BE2C (cell line): ENCODE measurements at regions not wholly inside any gene's neighbourhood (a gene's known extent, or its start where the extent isn't known, plus 50 kb on each side); places are given as distances from the start of the nearest gene placed in this dataset.

Experiments
- DNase-seq: peaks from one replicate; pipeline ENCODE4 v3.0.0-alpha.2; 2020
- H3K27me3 ChIP-seq: fragments of 250-450 bp; sonication (Bioruptor Pico); 2 replicates; pipeline ENCODE4 v1.5.1; 2020; ENCODE audit warnings: mild to moderate bottlenecking
- H3K36me3 ChIP-seq: fragments of 250-450 bp; sonication (Bioruptor Pico); 2 replicates; pipeline ENCODE4 v1.5.1; 2020; ENCODE audit warnings: mild to moderate bottlenecking
- H3K4me1 ChIP-seq: fragments of 250-450 bp; sonication (Bioruptor Pico); 2 replicates; pipeline ENCODE4 v1.5.1; 2020
- H3K4me3 ChIP-seq: 2 replicates; pipeline ENCODE4 v1.5.1; 2011; ENCODE audit warnings: low read depth, low read length
- H3K9me3 ChIP-seq: fragments of 250-450 bp; sonication (Bioruptor Pico); 2 replicates; pipeline ENCODE4 v1.5.1; 2020
- CTCF ChIP-seq: IDR thresholded peaks from 2 replicates; pipeline ENCODE4 v1.5.1; 2012; ENCODE audit warnings: mild to moderate bottlenecking, low read depth, low read length

GRCh38 chr13:31905961-31906360 lies 125.6 kb upstream of the FRY start:
- Histone ChIP-seq H3K36me3 (no peaks in the 10 kb centered on the region), H3K4me1 (peaks cover 15% of the 10 kb centered on the region), H3K9me3 (no peaks in the 10 kb centered on the region), H3K4me3 (no peak overlapping the region), H3K27me3 (no peaks in the 10 kb centered on the region)
- no peak for DNase-seq
- no peak for TF ChIP-seq CTCF

GRCh38 chr13:31908696-31909411 lies 122.7 kb upstream of the FRY start:
- Histone ChIP-seq H3K36me3 (no peaks in the 10 kb centered on the region), H3K9me3 (no peaks in the 10 kb centered on the region), H3K4me1 (peaks cover 33% of the 10 kb centered on the region), H3K4me3 (no peak overlapping the region), H3K27me3 (no peaks in the 10 kb centered on the region)
- no peak for DNase-seq
- no peak for TF ChIP-seq CTCF

- DNase-seq = peak; percentile 69
- peak; percentile 91 for TF ChIP-seq CTCF
- no peaks in the 10 kb centered on the region for H3K9me3 ChIP-seq
- H3K4me3 ChIP-seq = no peak overlapping the region
- H3K36me3 ChIP-seq = no peaks in the 10 kb centered on the region
- H3K4me1 ChIP-seq = peaks cover 33% of the 10 kb centered on the region
- H3K27me3 ChIP-seq = no peaks in the 10 kb centered on the region
These were observed 121.6 kb upstream of the FRY start for GRCh38 chr13:31909864-31910551.

GRCh38 chr13:31910633-31911032 lies 120.9 kb upstream of the FRY start:
- Histone ChIP-seq H3K36me3 (no peaks in the 10 kb centered on the region), H3K27me3 (no peaks in the 10 kb centered on the region), H3K4me3 (no peak overlapping the region), H3K4me1 (peaks cover 33% of the 10 kb centered on the region), H3K9me3 (no peaks in the 10 kb centered on the region)
- no peak for DNase-seq
- no peak for TF ChIP-seq CTCF

GRCh38 chr13:31912647-31913401 lies 118.8 kb upstream of the FRY start:
- Histone ChIP-seq H3K4me3 (no peak overlapping the region), H3K9me3 (no peaks in the 10 kb centered on the region), H3K27me3 (no peaks in the 10 kb centered on the region), H3K4me1 (peaks cover 33% of the 10 kb centered on the region), H3K36me3 (no peaks in the 10 kb centered on the region)
- TF ChIP-seq CTCF = no peak
- peak; percentile 27 for DNase-seq

GRCh38 chr13:31913459-31913858 lies 118.1 kb upstream of the FRY start:
- TF ChIP-seq CTCF = no peak
- no peak overlapping the region for H3K4me3 ChIP-seq
- H3K4me1 ChIP-seq = peaks cover 31% of the 10 kb centered on the region
- H3K9me3 ChIP-seq = no peaks in the 10 kb centered on the region
- no peaks in the 10 kb centered on the region for H3K36me3 ChIP-seq
- no peak for DNase-seq
- H3K27me3 ChIP-seq = no peaks in the 10 kb centered on the region
